Bronchial epithelial cell (primary cell): ENCODE measurements at regions not wholly inside any gene's neighbourhood (a gene's known extent, or its start where the extent isn't known, plus 50 kb on each side); places are given as distances from the start of the nearest gene placed in this dataset.

Experiments used
- DNase-seq: peaks from one replicate; pipeline ENCODE4 v3.0.0-alpha.2; 2010; ENCODE audit warnings: low read depth
- FAIRE-seq: peaks from 2 replicates; lab custom pipeline; 2011; peaks lifted over from hg19 to GRCh38; lab: Jason Lieb, UNC
- H3K27me3 ChIP-seq: 2 replicates; pipeline ENCODE4 v1.5.1; 2011; ENCODE audit warnings: low read length; ENCODE audit not compliant: control insufficient read depth, insufficient read depth
- H3K36me3 ChIP-seq: 2 replicates; pipeline ENCODE4 v1.5.1; 2011; ENCODE audit warnings: low read length; ENCODE audit not compliant: control insufficient read depth, insufficient read depth
- H3K4me3 ChIP-seq: 2 replicates; pipeline ENCODE4 v1.5.1; 2011; ENCODE audit warnings: mild to moderate bottlenecking, low read depth, low read length, control low read depth
- TF ChIP-seq, protein P1 (sequence below): IDR thresholded peaks from 2 replicates; pipeline ENCODE4 v1.5.1; 2011; ENCODE audit warnings: mild to moderate bottlenecking, moderate library complexity, low read length, control low read depth, inconsistent platforms; ENCODE audit not compliant: insufficient read depth, severe bottlenecking

- no peaks in the 10 kb centered on the region for H3K36me3 ChIP-seq
- FAIRE-seq (no peak), DNase-seq (no peak)
- TF ChIP-seq, protein P1, sequence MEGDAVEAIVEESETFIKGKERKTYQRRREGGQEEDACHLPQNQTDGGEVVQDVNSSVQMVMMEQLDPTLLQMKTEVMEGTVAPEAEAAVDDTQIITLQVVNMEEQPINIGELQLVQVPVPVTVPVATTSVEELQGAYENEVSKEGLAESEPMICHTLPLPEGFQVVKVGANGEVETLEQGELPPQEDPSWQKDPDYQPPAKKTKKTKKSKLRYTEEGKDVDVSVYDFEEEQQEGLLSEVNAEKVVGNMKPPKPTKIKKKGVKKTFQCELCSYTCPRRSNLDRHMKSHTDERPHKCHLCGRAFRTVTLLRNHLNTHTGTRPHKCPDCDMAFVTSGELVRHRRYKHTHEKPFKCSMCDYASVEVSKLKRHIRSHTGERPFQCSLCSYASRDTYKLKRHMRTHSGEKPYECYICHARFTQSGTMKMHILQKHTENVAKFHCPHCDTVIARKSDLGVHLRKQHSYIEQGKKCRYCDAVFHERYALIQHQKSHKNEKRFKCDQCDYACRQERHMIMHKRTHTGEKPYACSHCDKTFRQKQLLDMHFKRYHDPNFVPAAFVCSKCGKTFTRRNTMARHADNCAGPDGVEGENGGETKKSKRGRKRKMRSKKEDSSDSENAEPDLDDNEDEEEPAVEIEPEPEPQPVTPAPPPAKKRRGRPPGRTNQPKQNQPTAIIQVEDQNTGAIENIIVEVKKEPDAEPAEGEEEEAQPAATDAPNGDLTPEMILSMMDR, result no peak
- H3K4me3 ChIP-seq, result no peak overlapping the region
- no peaks in the 10 kb centered on the region for H3K27me3 ChIP-seq
Observed at GRCh38 chr1:98177751-98178150, 256.9 kb upstream of the DPYD start.

DNA sequence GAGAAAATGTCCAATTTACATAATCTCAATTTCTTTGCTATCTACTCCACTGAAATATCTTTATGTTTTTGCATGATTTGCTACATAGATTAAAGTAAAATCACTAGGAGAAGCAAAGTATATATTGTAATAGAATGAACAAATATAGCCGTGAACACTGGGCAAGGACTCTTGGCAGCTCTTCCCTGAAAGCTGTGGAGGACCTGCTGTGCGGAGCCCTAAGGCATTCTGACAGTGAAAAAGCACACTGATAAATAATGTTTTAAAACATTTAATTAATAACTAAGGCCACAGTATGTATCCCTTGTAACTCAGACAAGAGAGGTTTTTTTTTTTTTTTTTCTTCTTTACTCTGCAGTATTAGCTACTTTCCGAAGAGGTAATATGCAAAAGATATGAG lies 256.1 kb upstream of the DPYD start:
- FAIRE-seq, result no peak
- TF ChIP-seq, protein P1, result no peak
- Histone ChIP-seq H3K4me3 (no peak overlapping the region), H3K36me3 (no peaks in the 10 kb centered on the region), H3K27me3 (no peaks in the 10 kb centered on the region)
- DNase-seq, result no peak

- DNase-seq (no peak), FAIRE-seq (no peak)
- Histone ChIP-seq H3K4me3 (no peak overlapping the region), H3K27me3 (no peaks in the 10 kb centered on the region), H3K36me3 (no peaks in the 10 kb centered on the region)
- TF ChIP-seq, protein P1, result no peak
Observed at GRCh38 chr1:98176414-98176813, 255.6 kb upstream of the DPYD start.

DNA sequence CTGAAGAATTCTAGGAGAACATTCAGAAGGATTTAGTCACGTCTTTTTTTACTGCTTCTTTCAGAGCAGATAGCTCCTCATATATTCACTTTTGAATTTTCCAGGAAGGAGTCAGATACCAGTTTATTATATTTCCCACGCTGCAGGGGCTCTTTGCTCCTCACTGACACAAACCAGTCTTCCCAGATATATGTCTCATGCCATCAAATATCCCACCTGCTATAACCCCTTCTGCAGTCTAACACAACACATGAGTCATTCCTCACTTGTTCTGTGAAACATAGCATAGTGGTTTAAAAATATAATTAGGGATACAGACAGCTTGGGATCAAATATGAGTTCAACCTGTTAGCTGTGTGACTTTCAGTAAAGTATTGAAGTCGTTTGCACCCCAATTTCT lies 251.7 kb upstream of the DPYD start:
- FAIRE-seq (no peak), DNase-seq (no peak)
- TF ChIP-seq, protein P1, result no peak

GRCh38 chr1:98172022-98172421 lies 251.2 kb upstream of the DPYD start:
- Histone ChIP-seq H3K4me3 (no peak overlapping the region), H3K36me3 (no peaks in the 10 kb centered on the region), H3K27me3 (no peaks in the 10 kb centered on the region)
- no peak for DNase-seq
- TF ChIP-seq, protein P1, result no peak
- FAIRE-seq, result no peak

More for the DNA sequence above, 251.7 kb upstream of the DPYD start:
- H3K27me3 ChIP-seq, result no peaks in the 10 kb centered on the region
- no peaks in the 10 kb centered on the region for H3K36me3 ChIP-seq
- H3K4me3 ChIP-seq, result no peak overlapping the region

DNA sequence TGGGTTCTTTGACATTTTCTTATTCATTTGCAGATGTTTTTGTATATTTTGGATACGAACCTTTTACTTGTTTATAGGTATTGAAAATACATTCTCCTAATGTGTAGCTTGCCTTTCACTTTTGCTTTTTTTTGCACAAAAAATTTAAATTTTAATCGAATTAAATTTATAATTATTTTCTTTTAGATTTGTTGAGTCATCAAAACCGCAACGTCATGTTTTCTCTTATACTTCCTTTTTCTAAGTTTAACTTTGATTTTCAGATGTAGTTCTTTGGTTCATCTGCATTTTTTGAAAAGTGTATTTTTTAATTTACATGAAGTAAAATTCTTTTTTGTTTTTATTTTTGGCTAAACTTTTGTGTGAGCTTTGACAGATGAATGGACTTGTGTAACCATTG lies 243.7 kb upstream of the DPYD start:
- TF ChIP-seq, protein P1, result no peak
- no peak for FAIRE-seq

More for the DNA sequence above, 243.7 kb upstream of the DPYD start:
- DNase-seq, result no peak
- Histone ChIP-seq H3K27me3 (no peaks in the 10 kb centered on the region), H3K36me3 (no peaks in the 10 kb centered on the region), H3K4me3 (no peak overlapping the region)
